GM12878 (cell line): ENCODE measurements at regions not wholly inside any gene's neighbourhood (a gene's known extent, or its start where the extent isn't known, plus 50 kb on each side); places are given as distances from the start of the nearest gene placed in this dataset.

ENCODE experiments used
- CHD1 ChIP-seq: IDR thresholded peaks from 2 replicates; pipeline ENCODE4 v1.6.1; 2012; ENCODE audit warnings: low read depth, low read length, improper control_type of control experiment
- MXI1 ChIP-seq: fragments of 150-350 bp; IDR thresholded peaks from 2 replicates; pipeline ENCODE4 v1.6.1; 2011; ENCODE audit warnings: low read depth, mild to moderate bottlenecking, inconsistent platforms, low read length, improper control_type of control experiment
- NFYA ChIP-seq: IDR thresholded peaks from 2 replicates; pipeline ENCODE4 v1.6.1; 2011; ENCODE audit warnings: low read depth, mild to moderate bottlenecking, low read length, improper control_type of control experiment, borderline replicate concordance
- PAX5 ChIP-seq: IDR thresholded peaks from 2 replicates; pipeline ENCODE4 v1.6.1; 2011; ENCODE audit warnings: low read depth, low read length, borderline replicate concordance
- PKNOX1 ChIP-seq: fragments of 450-650 bp; IDR thresholded peaks from 2 replicates; pipeline ENCODE4 v1.6.1; 2016; ENCODE audit warnings: mild to moderate bottlenecking
- SUZ12 ChIP-seq: fragments of 200-600 bp; sonication (generic); IDR thresholded peaks from one replicate; pipeline ENCODE4 v1.6.1; 2018; ENCODE audit warnings: antibody characterized with exemption, mild to moderate bottlenecking; ENCODE audit not compliant: unreplicated experiment
- ZBTB40 ChIP-seq: fragments of 450-650 bp; IDR thresholded peaks from 2 replicates; pipeline ENCODE4 v1.6.1; 2016; ENCODE audit warnings: mild to moderate bottlenecking, moderate library complexity, borderline replicate concordance

- TF ChIP-seq ZBTB40 (no peak), NFYA (no peak), CHD1 (peak; percentile 94; the same call in 1 of the 2 replicates), SUZ12 (no peak), PKNOX1 (no peak), MXI1 (no peak), PAX5 (no peak)
These were observed 111.5 kb downstream of the HFE start (continued) for GRCh38 chr6:26198722-26199056.
